ENCODE measurements at regions not wholly inside any gene's neighbourhood (a gene's known extent, or its start where the extent isn't known, plus 50 kb on each side); places are given as distances from the start of the nearest gene placed in this dataset.

GRCh38 chr2:238743243-238744065, 104.4 kb upstream of the TWIST2 start:
- DNase-seq = no peak
- H3K27me3 ChIP-seq (ENCODE audit: control insufficient read depth, insufficient read depth, low read length) = no peaks in the 10 kb centered on the region
- H3K36me3 ChIP-seq (replicated peaks; ENCODE audit: control insufficient read depth, insufficient read depth, low read length) = no peaks in the 10 kb centered on the region
- H3K4me3 ChIP-seq (ENCODE audit: insufficient read depth, low read depth, low read length) = no peak overlapping the region

GRCh38 chr2:238744951-238745350, 102.9 kb upstream of the TWIST2 start:
- Histone ChIP-seq H3K27me3 (ENCODE audit: control insufficient read depth, insufficient read depth, low read length) (no peaks in the 10 kb centered on the region), H3K4me3 (ENCODE audit: insufficient read depth, low read depth, low read length) (no peak overlapping the region), H3K36me3 (replicated peaks; ENCODE audit: control insufficient read depth, insufficient read depth, low read length) (no peaks in the 10 kb centered on the region)
- DNase-seq = no peak

GRCh38 chr2:238745997-238746396, 101.9 kb upstream of the TWIST2 start:
- Histone ChIP-seq H3K27me3 (ENCODE audit: control insufficient read depth, insufficient read depth, low read length) (no peaks in the 10 kb centered on the region), H3K36me3 (replicated peaks; ENCODE audit: control insufficient read depth, insufficient read depth, low read length) (no peaks in the 10 kb centered on the region), H3K4me3 (ENCODE audit: insufficient read depth, low read depth, low read length) (no peak overlapping the region)
- no peak for DNase-seq

GRCh38 chr2:238747114-238747513, 100.8 kb upstream of the TWIST2 start:
- DNase-seq = no peak
- H3K4me3 ChIP-seq (ENCODE audit: insufficient read depth, low read depth, low read length) = no peak overlapping the region
- H3K27me3 ChIP-seq (ENCODE audit: control insufficient read depth, insufficient read depth, low read length) = no peaks in the 10 kb centered on the region
- H3K36me3 ChIP-seq (replicated peaks; ENCODE audit: control insufficient read depth, insufficient read depth, low read length) = no peaks in the 10 kb centered on the region

- H3K4me3 ChIP-seq (ENCODE audit: insufficient read depth, low read depth, low read length) = no peak overlapping the region
- no peaks in the 10 kb centered on the region for H3K36me3 ChIP-seq (replicated peaks; ENCODE audit: control insufficient read depth, insufficient read depth, low read length)
- H3K27me3 ChIP-seq (ENCODE audit: control insufficient read depth, insufficient read depth, low read length) = no peaks in the 10 kb centered on the region
- no peak for DNase-seq
Measured at GRCh38 chr2:238747557-238747956, 100.3 kb upstream of the TWIST2 start.

- H3K36me3 ChIP-seq (replicated peaks; ENCODE audit: control insufficient read depth, insufficient read depth, low read length) = no peaks in the 10 kb centered on the region
- H3K27me3 ChIP-seq (ENCODE audit: control insufficient read depth, insufficient read depth, low read length) = no peaks in the 10 kb centered on the region
- H3K4me3 ChIP-seq (ENCODE audit: insufficient read depth, low read depth, low read length) = no peak overlapping the region
- DNase-seq = no peak
Measured at GRCh38 chr2:238750212-238750904, 97.5 kb upstream of the TWIST2 start.

- Histone ChIP-seq H3K4me3 (ENCODE audit: insufficient read depth, low read depth, low read length) (no peak overlapping the region), H3K36me3 (replicated peaks; ENCODE audit: control insufficient read depth, insufficient read depth, low read length) (no peaks in the 10 kb centered on the region), H3K27me3 (ENCODE audit: control insufficient read depth, insufficient read depth, low read length) (no peaks in the 10 kb centered on the region)
- DNase-seq = peak; percentile 51
Measured at GRCh38 chr2:238754259-238754658, 93.6 kb upstream of the TWIST2 start.

- no peaks in the 10 kb centered on the region for H3K36me3 ChIP-seq (replicated peaks; ENCODE audit: control insufficient read depth, insufficient read depth, low read length)
- H3K4me3 ChIP-seq (ENCODE audit: insufficient read depth, low read depth, low read length) = no peak overlapping the region
- DNase-seq = peak; percentile 82
- H3K27me3 ChIP-seq (ENCODE audit: control insufficient read depth, insufficient read depth, low read length) = no peaks in the 10 kb centered on the region
Measured at GRCh38 chr2:238761868-238762267, 86.0 kb upstream of the TWIST2 start.

- no peak overlapping the region for H3K4me3 ChIP-seq (ENCODE audit: insufficient read depth, low read depth, low read length)
- DNase-seq = no peak
- H3K36me3 ChIP-seq (replicated peaks; ENCODE audit: control insufficient read depth, insufficient read depth, low read length) = no peaks in the 10 kb centered on the region
- H3K27me3 ChIP-seq (ENCODE audit: control insufficient read depth, insufficient read depth, low read length) = no peaks in the 10 kb centered on the region
Measured at GRCh38 chr2:238763471-238763995, 84.4 kb upstream of the TWIST2 start.

GRCh38 chr2:238765590-238765989, 82.3 kb upstream of the TWIST2 start:
- H3K36me3 ChIP-seq (replicated peaks; ENCODE audit: control insufficient read depth, insufficient read depth, low read length) = no peaks in the 10 kb centered on the region
- no peak for DNase-seq
- H3K27me3 ChIP-seq (ENCODE audit: control insufficient read depth, insufficient read depth, low read length) = no peaks in the 10 kb centered on the region
- H3K4me3 ChIP-seq (ENCODE audit: insufficient read depth, low read depth, low read length) = no peak overlapping the region

GRCh38 chr2:238771218-238771617, 76.7 kb upstream of the TWIST2 start:
- no peaks in the 10 kb centered on the region; the same call in 1 of the 2 replicates for H3K27me3 ChIP-seq (ENCODE audit: control insufficient read depth, insufficient read depth, low read length)
- peak; percentile 78 for DNase-seq
- H3K4me3 ChIP-seq (ENCODE audit: insufficient read depth, low read depth, low read length) = no peak overlapping the region
- H3K36me3 ChIP-seq (replicated peaks; ENCODE audit: control insufficient read depth, insufficient read depth, low read length) = no peaks in the 10 kb centered on the region

GRCh38 chr2:238771639-238772038, 76.2 kb upstream of the TWIST2 start:
- DNase-seq = no peak
- H3K36me3 ChIP-seq (replicated peaks; ENCODE audit: control insufficient read depth, insufficient read depth, low read length) = no peaks in the 10 kb centered on the region
- no peak overlapping the region for H3K4me3 ChIP-seq (ENCODE audit: insufficient read depth, low read depth, low read length)
- H3K27me3 ChIP-seq (ENCODE audit: control insufficient read depth, insufficient read depth, low read length) = no peaks in the 10 kb centered on the region; the same call in 1 of the 2 replicates

GRCh38 chr2:238772635-238773297, 75.1 kb upstream of the TWIST2 start:
- Histone ChIP-seq H3K4me3 (ENCODE audit: insufficient read depth, low read depth, low read length) (no peak overlapping the region), H3K27me3 (ENCODE audit: control insufficient read depth, insufficient read depth, low read length) (no peaks in the 10 kb centered on the region; the same call in 1 of the 2 replicates), H3K36me3 (replicated peaks; ENCODE audit: control insufficient read depth, insufficient read depth, low read length) (no peaks in the 10 kb centered on the region)
- DNase-seq = no peak

GRCh38 chr2:238773472-238773871, 74.4 kb upstream of the TWIST2 start:
- no peak for DNase-seq
- Histone ChIP-seq H3K36me3 (replicated peaks; ENCODE audit: control insufficient read depth, insufficient read depth, low read length) (no peaks in the 10 kb centered on the region), H3K27me3 (ENCODE audit: control insufficient read depth, insufficient read depth, low read length) (no peaks in the 10 kb centered on the region; the same call in 1 of the 2 replicates), H3K4me3 (ENCODE audit: insufficient read depth, low read depth, low read length) (no peak overlapping the region)
